CD4-positive, alpha-beta T cell treated with Interferon gamma for 1 hour (primary cell): ENCODE measurements at regions not wholly inside any gene's neighbourhood (a gene's known extent, or its start where the extent isn't known, plus 50 kb on each side); places are given as distances from the start of the nearest gene placed in this dataset.
"Not testable (repeated sequence)": the region's sequence is repeated elsewhere in the genome, so short reads cannot be mapped to it uniquely, and the experiment has no call there.

Experiments
- DNase-seq: peaks from one replicate; pipeline ENCODE4 v3.0.0-alpha.2; 2020

DNA sequence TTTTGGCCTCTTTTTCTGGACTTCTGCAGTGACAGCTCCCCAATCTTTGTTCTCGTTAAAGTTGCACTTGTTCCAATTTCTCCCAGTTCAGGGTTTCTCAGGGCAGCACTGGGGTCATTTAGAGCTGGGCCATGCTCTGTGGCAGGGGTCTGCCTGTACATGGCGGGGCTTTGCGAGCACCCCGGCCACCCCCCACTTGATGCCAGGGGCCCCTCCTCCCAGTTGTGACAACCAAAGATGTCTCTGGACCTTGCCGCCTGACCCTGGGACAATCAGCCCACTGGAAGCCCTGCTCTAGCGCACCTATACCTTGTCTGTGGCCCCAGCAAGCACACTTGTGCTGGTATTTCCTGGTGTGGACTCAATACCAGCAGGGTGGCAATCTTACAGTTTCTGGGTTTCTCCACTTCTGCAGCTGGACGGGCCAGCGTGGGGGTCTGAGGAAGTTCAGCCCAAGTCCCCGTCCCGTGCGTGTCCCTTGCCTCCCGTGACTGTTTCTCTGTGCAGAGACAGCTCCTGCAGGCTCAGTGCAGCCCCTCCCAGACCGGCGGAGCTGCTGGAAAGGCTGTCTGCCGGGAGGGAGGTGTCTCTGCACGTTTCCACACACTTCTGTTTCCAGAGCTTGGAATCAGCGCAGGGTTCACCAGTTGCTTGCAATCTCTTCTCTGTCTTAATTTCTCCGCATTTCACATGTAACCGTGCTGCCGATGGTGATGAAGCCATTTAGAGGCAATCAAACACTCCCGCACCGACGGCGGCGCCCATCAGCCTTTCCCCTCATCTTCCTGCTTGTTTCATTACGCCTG, 1328.9 kb downstream of the BRD1 start:
- no peak for DNase-seq

- DNase-seq, result not testable (repeated sequence)
These were observed 1329.7 kb downstream of the BRD1 start for GRCh38 chr22:48497743-48498520.

- no peak for DNase-seq
These were observed 1330.6 kb downstream of the BRD1 start for GRCh38 chr22:48496987-48497650.

DNA sequence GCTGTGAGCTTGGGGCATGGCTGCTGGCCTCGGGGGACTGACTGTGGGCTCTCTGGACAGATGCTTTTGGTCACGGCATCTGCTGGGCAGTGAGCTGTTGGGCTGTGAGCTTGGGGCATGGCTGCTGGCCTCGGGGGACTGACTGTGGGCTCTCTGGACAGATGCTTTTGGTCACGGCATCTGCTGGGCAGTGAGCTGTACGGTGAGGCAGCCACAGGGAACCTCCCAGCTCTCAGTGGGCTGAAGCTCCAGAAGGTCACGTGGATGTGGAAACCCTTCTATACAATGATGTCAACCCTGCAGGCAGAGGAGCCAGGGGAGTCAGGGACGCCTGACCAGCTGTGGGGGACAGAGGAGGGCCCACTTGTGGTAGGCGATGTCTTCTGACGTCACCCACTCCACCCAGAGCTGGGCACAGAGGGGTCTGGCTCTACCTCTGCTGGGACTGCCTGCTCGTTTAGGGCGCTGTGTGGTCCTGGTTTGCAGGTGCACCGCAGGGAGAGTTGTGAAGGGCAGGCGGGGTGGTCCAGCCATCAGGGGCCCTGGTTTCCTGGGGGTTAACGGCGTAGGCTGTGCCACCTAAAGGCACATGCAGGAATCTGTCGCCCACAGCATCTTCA, 1331.3 kb downstream of the BRD1 start:
- DNase-seq, result no peak

DNA sequence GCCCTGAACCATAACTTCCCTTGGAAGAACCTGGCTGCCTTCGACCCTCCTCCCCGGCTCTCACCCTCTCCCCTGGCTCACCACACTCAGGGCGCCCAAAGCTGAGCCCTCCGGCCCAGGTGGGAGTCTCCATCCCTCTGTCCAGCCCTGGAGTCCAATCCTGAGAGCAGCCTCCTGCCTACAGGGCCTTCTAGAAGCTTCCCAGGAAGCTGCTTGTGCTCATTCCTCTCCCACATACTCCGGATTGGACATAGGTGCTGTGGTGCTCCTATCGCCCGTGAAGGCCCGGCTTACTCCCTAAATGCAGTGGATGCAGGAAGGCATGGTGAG, 1332.0 kb downstream of the BRD1 start:
- DNase-seq, result no peak

GRCh38 chr22:48494968-48495750, 1332.5 kb downstream of the BRD1 start:
- DNase-seq, result no peak

DNA sequence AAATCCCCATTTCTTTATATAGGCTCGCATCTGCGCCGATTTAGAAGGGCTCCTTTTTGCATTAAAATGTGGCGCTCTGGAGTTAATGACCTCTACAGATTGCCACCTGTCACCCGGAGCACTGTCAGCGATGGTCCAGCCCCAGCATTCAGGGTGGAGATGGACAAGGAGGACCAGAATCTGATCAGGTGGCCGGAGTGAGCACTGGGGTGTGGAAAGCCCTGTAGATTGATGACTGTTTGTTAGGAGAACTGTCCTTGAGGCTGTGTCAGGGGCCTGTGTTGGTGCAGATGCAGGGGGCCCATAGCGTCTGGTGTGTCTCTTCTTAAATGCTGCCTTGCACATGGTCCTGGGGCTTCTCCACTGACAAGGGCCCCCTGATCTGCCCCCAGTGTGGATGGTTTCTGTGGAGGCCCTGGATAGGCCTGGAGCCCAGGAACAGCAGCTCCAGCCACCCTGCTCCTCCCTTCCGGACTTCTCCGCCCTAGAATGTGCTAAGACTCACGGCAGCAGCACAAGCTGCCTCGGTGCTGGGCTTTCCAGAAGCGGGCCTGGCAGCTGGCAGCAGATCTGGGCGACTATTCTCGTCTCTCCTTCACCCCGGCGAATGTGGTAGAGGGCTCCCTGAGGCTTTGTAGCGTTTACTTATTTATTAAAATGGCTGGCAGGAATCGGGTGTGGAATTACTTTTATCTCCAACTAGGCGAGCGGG, 1333.3 kb downstream of the BRD1 start:
- DNase-seq, result no peak

DNA sequence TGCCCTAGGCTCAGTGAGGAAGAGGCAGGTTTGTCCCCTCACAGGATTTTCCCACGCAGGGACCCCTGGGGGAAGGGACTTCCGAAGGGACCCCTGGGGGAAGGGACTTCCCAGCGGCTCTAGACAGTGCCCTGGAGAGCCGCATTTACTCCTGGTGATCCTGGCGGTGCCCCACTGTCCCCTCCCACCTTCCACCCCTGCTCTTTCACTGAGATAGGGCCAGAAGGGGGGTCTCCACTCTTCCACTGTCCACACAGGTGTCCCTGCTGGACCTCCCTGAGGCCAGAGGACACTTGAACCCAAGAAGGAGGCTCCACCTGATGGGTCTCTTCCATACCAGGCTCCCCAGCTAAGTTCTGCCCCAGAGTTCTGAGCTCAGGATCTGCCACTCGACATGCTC, 1333.9 kb downstream of the BRD1 start:
- no peak for DNase-seq

GRCh38 chr22:48492366-48493320, 1335.0 kb downstream of the BRD1 start:
- DNase-seq, result peak; percentile 23

- no peak for DNase-seq
These were observed 1336.2 kb downstream of the BRD1 start for GRCh38 chr22:48491451-48491941.

DNA sequence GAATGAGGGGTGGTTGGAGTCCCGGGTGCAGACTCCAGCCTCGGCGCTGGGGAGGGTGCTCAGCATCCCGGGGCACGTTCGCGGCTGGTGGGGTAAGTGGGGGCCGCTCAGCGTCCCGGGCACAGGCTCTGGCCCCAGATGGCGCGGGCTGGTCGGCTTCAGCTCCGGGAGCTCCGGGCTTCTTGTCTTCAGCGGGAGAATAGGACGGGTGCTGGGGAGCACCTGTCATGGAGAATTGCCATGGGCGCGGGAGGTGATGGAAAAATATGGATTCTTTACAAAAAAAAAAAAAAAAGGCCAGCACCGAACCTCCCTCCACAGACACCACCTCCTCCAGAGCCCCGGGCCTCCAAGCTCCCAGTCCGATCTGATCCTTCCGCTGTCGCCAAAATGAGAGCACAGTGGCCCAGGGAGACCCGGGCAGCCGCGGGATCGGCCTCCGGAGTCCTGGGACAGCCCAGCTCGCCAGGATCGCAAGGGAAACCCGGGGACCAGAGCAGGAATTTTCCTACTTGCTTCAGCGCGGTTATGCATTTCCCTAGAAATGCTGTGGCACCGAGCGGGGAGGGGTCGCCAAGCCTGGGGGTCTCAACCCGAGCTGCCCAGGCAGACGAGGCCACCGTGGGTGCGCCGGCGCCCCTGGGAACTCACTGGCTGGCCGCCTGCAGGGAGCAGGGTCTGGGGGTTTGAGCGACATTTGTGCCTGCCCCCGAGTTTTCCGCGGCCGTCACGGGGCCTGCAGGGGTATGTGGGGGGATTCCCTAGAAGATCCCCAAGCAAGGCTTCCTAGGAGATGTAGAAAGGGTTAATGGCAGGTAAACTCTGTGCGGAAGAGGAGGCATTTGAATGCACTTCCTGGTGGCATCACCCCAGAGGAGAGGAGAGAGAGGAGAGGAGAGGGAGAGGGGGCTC, 1336.9 kb downstream of the BRD1 start:
- no peak for DNase-seq

DNA sequence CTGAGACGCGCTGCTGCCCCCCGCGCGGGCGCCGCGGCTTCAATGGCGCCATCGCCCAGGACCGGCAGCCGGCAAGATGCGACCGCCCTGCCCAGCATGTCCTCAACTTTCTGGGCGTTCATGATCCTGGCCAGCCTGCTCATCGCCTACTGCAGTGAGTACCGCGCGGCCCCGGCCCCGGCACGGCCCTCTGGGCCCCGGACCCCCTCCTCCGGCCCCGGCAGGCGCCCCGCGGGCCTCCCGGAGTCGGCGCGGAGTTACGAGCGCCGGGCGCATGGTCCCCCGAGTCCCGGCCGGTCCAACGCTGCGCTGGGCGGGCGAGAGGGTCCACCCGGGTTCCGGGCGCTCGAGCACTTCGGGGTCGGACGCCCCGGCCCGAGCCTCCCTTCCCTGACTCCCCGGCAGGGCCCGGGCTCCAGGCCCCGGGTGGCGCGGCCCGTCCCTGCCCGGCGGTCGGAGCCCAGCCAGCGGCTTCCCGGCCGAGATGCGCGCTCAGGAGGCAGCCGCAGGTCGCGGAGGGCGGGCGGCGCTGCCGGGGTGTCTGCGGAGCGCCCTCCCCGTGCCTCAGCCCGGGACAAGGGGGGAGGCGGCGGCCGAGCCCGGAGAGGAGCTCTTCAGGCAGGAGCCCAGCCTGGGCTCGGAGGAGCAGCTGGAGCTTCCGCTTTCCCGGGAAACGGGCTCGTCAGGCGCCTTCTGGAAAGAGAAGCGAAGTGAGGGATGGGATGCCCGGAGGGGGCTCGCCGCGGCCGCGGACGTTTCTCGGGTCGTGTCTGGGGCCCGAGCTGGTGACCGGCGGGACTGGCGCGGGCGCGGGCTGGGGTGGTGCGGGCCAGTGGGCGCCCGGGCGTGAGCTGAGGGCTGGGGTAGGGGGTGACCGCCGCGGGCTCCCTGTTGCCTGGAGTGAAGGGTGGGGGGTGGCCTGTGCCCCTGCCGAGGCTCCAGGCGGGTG, 1337.8 kb downstream of the BRD1 start:
- no peak for DNase-seq

DNA sequence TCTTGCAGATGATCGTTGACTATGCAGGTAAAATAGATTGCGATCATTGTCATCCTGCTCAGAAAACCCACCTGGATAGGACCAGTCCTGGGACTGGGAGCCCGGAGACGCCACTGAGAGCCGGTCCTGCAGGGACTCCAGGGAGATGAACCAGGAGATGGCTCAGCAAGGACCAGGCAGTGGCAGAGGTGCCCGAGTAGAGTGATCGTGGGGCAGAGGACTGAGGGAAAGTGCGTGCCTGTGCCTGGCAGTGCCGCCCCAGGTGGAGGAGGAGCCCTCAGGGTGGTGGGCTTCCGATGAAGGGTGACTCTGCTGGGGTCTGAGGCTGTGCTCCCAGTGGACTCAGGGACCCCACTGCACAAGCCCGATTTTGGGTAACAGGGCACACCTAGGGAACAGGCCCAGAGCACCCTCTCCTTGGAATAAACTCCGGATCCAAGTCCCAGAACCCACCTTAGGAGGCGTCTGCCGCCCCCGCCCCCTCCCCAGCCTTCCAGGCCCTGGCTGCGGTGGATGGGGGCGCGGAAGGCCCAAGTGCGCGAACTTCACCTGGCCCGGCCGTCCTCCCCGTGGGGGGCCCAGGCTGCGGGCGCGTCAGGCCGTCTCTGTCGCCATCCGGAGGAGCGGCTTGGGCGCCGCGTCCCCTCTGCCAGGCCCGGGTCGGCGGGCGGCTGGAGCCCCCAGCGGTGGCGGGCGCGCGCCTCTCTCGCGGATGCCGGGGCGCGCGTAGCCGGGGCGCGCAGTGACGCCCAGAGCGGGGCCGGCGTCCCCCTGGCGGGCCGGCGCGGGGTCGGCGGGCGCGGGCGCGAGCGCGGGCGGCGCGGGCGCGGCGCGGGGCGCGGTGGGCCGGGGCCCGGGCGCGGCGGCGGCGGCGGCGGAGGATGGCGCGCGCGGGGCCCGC, 1338.8 kb downstream of the BRD1 start:
- no peak for DNase-seq

DNA sequence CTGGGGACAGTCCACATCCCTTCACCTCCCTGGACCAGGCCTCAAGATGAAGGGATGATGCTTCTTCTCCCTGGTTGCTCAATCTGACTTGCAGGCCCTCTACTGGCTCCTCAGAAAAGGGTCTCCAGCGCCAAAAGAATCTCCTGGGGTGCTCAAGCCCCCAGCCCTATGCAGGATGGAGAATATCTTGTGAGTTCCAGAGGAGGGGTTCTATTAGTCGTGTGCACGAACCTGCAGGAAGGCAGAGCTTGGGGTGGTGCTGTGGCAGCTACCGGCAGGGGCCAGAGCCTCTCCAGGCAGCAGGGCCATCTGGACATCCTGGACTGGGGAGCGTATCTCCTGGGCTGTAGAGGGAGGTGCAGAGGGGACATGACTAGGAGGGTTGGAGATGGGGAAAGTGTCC, 1339.5 kb downstream of the BRD1 start:
- no peak for DNase-seq

GRCh38 chr22:48486558-48486957, 1341.1 kb downstream of the BRD1 start:
- no peak for DNase-seq

- no peak for DNase-seq
These were observed 1341.5 kb downstream of the BRD1 start for GRCh38 chr22:48486134-48486532.
